ENCODE measurements at regions not wholly inside any gene's neighbourhood (a gene's known extent, or its start where the extent isn't known, plus 50 kb on each side); places are given as distances from the start of the nearest gene placed in this dataset.
"Not testable (repeated sequence)": the region's sequence is repeated elsewhere in the genome, so short reads cannot be mapped to it uniquely, and the experiment has no call there.

DNA sequence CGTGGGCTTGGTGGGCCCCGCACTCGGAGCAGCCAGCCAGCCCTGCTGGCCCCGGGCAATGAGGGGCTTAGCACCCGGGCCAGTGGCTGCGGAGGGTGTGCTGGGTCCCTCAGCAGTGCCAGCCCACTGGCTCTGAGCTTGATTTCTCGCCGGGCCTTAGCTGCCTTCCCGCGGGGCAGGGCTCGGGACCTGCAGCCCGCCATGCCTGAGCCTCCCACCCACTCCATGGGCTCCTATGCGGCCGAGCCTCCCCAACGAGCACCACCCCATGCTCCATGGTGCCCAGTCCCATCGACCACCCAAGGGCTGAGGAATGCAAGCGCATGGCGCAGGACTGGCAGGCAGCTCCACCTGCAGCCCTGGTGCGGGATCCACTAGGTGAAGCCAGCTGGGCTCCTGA, 686.9 kb downstream of the JRKL start:
- TF ChIP-seq, protein P1, sequence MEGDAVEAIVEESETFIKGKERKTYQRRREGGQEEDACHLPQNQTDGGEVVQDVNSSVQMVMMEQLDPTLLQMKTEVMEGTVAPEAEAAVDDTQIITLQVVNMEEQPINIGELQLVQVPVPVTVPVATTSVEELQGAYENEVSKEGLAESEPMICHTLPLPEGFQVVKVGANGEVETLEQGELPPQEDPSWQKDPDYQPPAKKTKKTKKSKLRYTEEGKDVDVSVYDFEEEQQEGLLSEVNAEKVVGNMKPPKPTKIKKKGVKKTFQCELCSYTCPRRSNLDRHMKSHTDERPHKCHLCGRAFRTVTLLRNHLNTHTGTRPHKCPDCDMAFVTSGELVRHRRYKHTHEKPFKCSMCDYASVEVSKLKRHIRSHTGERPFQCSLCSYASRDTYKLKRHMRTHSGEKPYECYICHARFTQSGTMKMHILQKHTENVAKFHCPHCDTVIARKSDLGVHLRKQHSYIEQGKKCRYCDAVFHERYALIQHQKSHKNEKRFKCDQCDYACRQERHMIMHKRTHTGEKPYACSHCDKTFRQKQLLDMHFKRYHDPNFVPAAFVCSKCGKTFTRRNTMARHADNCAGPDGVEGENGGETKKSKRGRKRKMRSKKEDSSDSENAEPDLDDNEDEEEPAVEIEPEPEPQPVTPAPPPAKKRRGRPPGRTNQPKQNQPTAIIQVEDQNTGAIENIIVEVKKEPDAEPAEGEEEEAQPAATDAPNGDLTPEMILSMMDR (conservative IDR thresholded peaks at IDR 0.05; ENCODE audit: low read depth, low read length): not testable (repeated sequence)
- not testable (repeated sequence) for TF ChIP-seq EZH2 (IDR thresholded peaks at IDR 0.05; ENCODE audit: borderline replicate concordance, low read depth, low read length, poor library complexity, severe bottlenecking)

Data from A673 (cell line).